Stimulated activated CD8-positive, alpha-beta memory T cell treated with anti-CD3 and anti-CD28 coated beads, Interleukin-2, amount 100 ng/mL, for 48 hours (primary cell): ENCODE measurements at regions not wholly inside any gene's neighbourhood (a gene's known extent, or its start where the extent isn't known, plus 50 kb on each side); places are given as distances from the start of the nearest gene placed in this dataset.
"Not testable (repeated sequence)": the region's sequence is repeated elsewhere in the genome, so short reads cannot be mapped to it uniquely, and the experiment has no call there.

ENCODE experiments used
- DNase-seq, 2 donors: peaks; one replicate each; pipeline ENCODE4 v3.0.0-alpha.2; 2020; ENCODE audit warnings: low read depth in 2 of 2

GRCh38 chr10:124217031-124217430, 123.6 kb upstream of the CHST15 start:
- no peak for DNase-seq

GRCh38 chr10:124214610-124215375, 121.4 kb upstream of the CHST15 start:
- DNase-seq = no peak

- no peak for DNase-seq
Observed at GRCh38 chr10:124213899-124214510, 120.6 kb upstream of the CHST15 start.

DNA sequence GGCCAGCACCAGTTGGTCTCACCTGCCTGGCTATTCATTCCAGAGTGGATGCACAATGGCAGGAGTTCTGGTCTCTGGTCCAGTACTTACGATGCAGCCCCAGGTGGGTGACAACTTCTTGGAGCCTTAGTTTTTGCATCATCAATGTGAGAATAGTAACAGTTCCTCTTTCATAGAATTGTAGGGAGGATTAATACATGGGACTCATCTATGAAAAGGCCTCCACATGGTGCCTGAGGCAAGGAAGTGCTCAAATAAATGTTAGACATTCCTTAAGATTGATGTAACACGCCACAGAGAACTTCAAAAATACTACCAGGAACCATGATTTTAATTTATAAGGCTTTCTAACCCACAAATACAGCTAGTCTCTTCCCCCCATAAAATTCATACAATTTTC, 120.1 kb upstream of the CHST15 start:
- no peak for DNase-seq

GRCh38 chr10:124212702-124213101, 119.3 kb upstream of the CHST15 start:
- no peak for DNase-seq

GRCh38 chr10:124211921-124212320, 118.5 kb upstream of the CHST15 start:
- DNase-seq = no peak

DNA sequence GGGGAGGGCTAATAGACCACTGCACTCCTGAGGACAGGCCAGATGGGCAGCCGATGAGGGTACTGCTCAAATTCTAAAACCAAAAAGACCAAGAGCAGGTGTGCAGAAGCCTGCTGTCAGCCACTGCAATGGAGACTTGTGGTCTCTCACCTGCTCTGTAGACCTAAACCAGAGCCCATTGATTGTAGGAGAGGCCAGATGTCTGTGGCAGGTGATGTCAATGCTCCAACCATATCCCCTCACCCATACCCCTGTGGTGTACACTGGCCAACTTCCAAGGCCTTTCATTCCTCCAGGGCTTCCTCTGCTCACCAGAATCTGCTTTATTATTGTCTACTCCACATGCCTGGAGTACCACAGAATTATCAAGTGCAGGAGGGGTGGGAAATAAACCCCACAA, 116.9 kb upstream of the CHST15 start:
- DNase-seq = no peak

DNA sequence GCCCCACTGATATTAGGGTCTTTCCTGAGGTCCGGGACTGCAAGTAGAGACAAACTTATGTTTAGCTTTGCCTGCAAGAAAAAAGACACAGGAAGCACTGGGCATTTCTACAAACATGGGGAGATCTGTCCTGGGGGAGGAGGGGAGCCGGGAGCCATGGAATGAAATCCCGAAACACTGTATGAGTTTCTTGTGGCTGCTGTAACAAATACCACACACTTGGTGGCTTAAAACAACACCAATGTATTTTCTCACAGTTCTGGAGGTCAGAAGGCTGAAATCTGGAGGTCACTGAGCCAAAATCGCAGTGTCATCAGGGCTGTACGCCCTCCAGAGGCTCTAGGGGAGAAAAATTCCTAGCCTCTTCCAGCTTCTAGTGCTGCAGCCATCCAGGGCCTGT, 114.0 kb upstream of the CHST15 start:
- no peak for DNase-seq

DNA sequence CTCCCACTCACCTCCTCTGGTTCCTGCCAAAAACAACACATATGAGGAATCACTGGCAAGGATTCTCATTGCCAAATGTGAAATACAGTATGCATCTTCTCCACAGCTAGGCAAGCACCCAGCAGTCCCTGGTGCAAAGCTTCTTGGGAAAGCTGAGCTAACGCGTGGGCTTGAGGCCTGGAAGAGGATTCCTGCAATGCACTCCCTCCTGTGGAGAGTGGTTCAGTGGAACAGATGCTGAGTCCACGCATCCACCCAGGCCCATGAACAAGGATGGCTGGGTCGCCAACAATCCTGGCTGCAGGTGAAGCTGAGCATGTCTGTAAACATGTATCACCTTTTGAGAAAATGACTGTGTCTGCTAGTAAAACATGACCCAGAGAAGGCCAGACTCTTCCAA, 113.2 kb upstream of the CHST15 start:
- no peak for DNase-seq

DNA sequence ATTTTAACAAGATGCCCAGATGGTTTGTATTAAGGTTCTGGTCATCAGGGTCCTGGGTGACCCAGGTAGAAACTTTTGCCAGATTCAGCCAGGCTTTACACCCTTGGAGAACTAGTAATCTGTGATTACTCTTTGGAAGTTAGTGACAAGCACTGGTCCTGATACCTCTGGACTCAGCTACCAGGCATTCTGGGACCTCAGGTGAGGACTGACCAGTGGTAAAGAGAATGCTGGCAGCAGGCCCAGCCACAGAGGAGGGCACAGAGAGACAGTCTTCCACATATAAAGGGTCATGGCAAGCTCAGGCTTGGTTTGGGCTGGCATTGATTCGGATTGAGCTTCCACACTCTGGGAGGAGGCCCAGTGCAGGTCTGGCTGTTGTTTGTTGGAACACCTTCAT, 112.0 kb upstream of the CHST15 start:
- no peak for DNase-seq

DNA sequence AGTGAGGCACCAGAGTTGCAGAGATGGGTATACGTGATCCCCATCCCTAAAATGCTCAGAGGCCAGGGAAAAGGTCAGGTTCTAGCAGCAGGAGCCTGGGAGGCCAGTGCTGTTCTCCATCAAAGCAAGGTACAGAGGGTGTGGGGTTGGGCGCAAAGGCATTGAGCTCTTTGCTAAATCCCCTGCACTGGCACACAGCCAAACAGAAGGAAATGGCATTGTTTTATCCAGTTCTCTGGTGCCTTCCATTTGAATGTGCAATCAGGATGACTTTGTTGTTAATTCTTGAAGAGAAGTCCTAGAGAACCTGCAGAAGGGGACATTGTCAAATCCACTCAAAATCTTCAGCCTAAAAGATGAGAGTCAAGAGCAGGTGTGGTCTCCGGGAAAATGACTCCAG, 111.3 kb upstream of the CHST15 start:
- no peak for DNase-seq

DNA sequence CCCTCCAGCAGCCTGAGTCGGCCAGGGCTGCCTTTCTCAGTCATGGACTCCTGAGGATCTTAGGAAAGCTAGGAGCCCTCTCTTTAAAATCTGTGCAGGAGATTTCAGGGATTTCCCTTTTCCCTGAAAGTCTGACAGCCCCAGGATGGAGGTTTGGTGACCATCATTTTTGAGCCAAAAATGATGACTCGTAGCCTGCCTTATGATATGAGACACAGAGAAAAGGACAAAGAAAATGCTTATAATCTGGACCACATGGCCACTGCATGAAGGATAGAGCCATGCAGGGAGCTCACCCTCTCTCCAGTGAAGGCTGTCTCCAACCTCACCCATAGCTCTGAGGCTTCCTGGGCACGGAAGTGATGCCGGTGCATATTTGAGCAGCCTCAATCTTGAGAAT, 106.6 kb upstream of the CHST15 start:
- no peak for DNase-seq

DNA sequence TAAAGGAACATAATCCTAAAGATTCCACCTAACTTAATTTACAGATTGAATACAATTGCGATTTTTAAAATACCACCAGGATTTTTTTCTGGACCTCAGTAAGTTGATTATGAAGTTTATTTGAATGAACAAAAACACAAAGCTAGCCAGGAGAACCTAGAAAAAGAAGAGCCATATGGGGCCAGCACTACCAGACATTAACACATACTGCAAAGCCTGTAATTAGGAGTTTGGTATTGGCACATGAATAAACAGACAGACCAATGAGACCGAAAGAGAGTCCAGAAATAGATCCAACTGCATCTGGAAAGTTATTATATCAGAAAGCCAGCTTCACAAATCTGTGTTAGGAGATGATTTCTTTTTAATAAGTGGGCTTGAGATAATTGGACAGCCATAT, 105.5 kb upstream of the CHST15 start:
- DNase-seq = no peak

GRCh38 chr10:124198125-124198501, 104.7 kb upstream of the CHST15 start:
- DNase-seq = no peak

DNA sequence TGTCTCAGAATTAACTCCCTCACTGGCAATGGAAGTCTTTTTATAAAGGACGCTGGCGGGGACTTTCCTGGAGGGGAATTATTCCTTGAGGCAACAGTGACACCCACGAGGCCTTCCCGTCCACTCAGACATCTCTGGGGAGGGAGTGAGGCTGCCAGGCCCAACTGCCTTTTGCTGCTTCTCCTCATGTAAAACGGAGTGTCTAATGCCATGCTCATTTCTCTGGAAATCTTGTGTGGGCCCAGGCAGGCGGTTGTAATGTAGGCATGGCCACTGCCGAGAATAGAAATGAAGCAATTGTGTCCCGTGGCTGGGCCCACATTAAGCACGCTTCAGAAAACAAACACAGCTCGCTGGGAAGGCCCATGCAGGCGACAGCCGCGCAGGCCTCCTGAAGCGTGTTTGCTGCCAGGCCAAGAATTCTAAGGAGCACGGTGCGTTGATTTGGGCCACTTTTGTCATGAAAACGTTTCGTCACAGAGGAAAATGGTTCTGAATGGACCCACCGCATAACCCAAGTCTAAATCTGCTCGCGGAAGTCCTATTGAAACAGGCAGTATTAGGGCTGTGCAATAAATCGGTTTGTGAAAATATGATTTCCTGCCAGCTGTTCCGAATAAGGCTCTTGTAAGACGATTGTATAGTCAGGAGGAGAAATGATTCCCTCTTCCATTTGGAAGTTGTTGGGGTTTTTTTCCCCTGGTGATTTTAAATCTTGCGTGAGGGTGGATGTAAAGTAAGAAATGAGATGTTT, 104.2 kb upstream of the CHST15 start:
- no peak for DNase-seq

DNA sequence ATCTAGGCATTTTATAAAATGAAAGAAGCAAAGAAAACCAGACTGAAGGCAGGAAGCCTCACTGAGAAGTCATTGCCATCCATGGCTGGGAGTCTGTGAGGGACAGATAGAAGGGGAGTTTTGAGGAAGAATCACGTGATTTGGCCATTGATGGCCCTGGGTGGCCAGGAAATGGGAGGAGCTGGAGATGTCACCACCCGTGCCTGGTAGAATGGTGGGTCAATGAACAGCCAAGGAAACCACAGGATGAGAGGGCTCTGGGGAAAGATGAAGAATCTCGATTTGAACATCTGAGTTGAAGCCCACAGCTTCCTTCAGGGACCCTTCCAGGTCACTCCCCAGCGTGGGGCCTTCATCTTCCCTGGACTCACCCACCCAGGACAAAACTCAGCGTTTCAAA, 103.3 kb upstream of the CHST15 start:
- DNase-seq = no peak

DNA sequence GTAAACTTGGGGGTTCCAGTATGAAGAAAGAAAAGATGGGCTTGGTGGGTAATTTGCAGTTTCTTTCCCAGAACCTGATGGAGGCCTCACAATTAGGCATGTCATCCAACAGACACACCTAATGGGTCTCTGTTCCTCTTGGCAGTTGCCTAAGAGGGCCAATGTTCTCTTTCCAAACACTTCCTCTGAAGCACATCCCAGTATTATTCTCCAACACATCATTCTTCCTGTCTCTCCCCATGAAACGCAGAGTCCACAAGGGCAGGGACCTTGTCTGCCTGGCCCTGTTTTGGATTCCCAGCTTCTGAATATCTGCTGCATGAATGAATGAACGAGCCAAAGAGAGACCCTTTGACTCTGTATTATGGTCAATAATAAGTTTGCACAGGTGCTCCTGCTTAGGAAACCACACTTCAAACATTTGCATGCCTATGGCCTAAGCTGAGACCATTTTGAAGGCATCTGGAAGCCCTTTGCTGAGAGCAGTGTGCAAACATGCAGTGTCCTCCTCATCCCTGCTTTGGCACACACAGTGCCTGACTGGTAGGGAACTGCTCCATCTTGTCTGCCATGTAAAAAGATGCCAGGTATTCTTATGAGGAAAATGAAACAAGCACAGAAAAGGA, 100.9 kb upstream of the CHST15 start:
- DNase-seq = no peak

DNA sequence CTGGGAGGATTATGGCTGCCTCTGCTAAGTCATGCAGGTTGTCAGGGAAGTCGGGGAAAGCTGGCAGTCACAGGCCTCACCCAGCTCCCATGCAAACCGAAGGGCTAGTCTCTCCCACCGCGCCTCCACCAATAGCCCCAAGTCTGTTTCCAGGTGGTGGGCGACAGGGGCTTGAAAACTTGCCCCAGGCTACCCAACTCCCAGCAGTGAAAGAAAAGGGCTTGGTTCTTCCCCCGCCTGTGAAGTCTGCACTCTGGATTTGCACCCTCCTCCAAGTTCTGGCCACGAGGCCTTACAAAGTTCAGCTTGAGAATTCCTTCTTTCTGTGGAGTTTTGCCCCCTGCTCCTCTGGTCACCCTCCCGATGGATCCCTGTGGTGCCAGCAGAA, 99.9 kb upstream of the CHST15 start:
- DNase-seq = no peak

DNA sequence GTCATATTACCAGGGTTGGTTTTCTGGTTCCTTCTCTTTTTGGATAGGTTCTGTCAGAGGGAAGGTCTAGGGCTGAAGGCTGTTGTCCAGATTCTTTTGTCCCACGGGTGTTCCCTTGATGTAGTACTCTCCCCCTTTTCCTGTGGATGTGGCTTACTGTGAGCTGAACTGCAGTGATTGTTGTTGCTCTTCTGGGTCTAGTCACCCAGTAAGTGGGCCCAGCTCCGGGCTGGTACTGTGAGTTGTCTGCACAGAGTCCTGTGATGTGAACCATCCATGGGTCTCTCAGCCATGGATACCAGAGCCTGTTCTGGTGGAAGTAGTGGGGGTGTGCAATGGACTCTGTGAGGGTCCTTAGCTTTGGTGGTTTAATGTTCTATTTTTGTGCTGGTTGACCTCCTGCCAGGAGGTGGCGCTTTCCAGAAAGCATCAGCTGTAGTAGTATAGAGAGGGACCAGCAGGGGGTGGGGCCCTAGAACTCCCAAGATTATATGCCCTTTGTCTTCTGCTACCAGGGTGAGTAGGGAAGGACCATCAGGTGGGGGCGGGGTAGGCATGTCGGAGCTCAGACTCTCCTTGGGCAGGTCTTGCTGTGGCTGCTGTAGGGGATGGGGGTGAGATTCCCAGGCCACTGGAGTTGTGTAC, 99.4 kb upstream of the CHST15 start:
- DNase-seq = not testable (repeated sequence)

DNA sequence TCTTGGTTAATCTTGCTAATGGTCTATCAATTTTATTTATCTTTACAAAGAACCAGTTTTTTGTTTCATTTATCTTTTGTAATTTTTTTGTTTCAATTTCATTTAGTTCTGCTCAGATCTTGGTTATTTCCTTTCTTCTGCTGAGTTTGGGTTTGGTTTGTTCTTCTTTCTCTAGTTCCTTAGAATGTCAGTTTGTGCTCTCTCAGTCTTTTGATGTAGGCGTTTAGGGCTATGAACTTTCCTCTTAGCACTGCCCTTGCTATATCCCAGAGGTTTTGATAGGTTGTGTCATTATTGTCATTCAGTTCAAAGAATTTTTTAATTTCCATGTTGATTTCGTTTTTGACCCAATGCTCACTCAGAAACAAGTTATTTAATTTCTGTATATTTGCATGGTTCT, 97.1 kb upstream of the CHST15 start:
- DNase-seq = not testable (repeated sequence)

GRCh38 chr10:124186956-124187355, 93.6 kb upstream of the CHST15 start:
- no peak for DNase-seq

DNA sequence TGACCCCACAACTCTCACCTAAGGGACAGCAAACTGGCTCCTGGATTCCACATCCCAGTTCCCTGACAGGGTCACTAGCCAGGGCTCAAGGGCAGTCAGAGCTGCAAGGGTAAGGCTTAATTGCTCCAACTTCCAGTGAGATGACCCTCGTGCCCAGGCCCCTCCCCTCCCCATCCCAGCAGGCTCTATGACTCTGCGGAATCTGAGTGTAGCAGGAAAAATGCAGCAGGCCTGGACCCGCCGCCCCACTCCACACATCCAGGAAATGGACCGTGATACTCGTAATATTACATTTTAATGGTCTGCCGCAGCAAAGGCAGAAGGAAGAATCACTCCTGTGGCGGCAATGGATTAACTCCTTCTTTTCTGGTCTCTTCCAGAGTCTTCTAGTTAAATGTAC, 91.7 kb upstream of the CHST15 start:
- DNase-seq = no peak
